Thymus (tissue), 11 donors: ENCODE measurements at regions not wholly inside any gene's neighbourhood (a gene's known extent, or its start where the extent isn't known, plus 50 kb on each side); places are given as distances from the start of the nearest gene placed in this dataset.

Experiments
- DNase-seq, 9 donors: peaks; one replicate each; pipeline ENCODE4 v3.0.0-alpha.2; 2013; ENCODE audit warnings: low spot score in 9 of 9, low read depth in 6 of 9, missing footprints in 1 of 9
- H3K27ac ChIP-seq, 2 donors: one replicate each; pipeline ENCODE4 v1.5.1; 2013; ENCODE audit warnings: control low read depth in 1 of 2, low read depth in 1 of 2, low read length in 1 of 2, mild to moderate bottlenecking in 1 of 2, moderate library complexity in 1 of 2
- H3K27me3 ChIP-seq, 2 donors: one replicate each; pipeline ENCODE4 v1.5.1; 2013; ENCODE audit warnings: low read length in 1 of 2; ENCODE audit not compliant: control insufficient read depth in 2 of 2, insufficient read depth in 1 of 2
- H3K36me3 ChIP-seq, 2 donors: one replicate each; pipeline ENCODE4 v1.5.1; 2013; ENCODE audit warnings: low read length in 1 of 2, mild to moderate bottlenecking in 1 of 2, moderate library complexity in 1 of 2; ENCODE audit not compliant: control insufficient read depth in 2 of 2, insufficient read depth in 2 of 2
- H3K4me1 ChIP-seq, 2 donors: one replicate each; pipeline ENCODE4 v1.5.1; 2013; ENCODE audit warnings: low read length in 2 of 2; ENCODE audit not compliant: control insufficient read depth in 2 of 2, insufficient read depth in 2 of 2
- H3K4me3 ChIP-seq, 2 donors: one replicate each; pipeline ENCODE4 v1.5.1; 2013; ENCODE audit warnings: low read length in 2 of 2, control low read depth in 1 of 2, mild to moderate bottlenecking in 1 of 2
- H3K9me3 ChIP-seq, 2 donors: one replicate each; pipeline ENCODE4 v1.5.1; 2013; ENCODE audit warnings: low read length in 1 of 2, mild to moderate bottlenecking in 1 of 2; ENCODE audit not compliant: control insufficient read depth in 2 of 2, insufficient read depth in 1 of 2
- WGBS: extraction: QIAGEN DNeasy Blood & Tissue Kit; methylation state at CpG from one replicate; pipeline ENCODE4 v1.1.7; 2013; 5-methylcytosine and 5-hydroxymethylcytosine counted together
- donor health status: healthy.

GRCh38 chr3:70516076-70516475, 203.6 kb upstream of the MDFIC2 start:
- Histone ChIP-seq H3K9me3 (no peaks in the 10 kb centered on the region), H3K4me3 (no peak overlapping the region), H3K36me3 (no peaks in the 10 kb centered on the region), H3K27ac (no peak overlapping the region), H3K4me1 (no peaks in the 10 kb centered on the region), H3K27me3 (no peaks in the 10 kb centered on the region)
- DNase-seq: no peak
- WGBS: 95% methylated on average over 4 of the region's 4 CpGs

GRCh38 chr3:70507486-70507885, 195.0 kb upstream of the MDFIC2 start:
- Histone ChIP-seq H3K36me3 (no peaks in the 10 kb centered on the region), H3K9me3 (no peaks in the 10 kb centered on the region), H3K4me3 (no peak overlapping the region), H3K27me3 (no peaks in the 10 kb centered on the region), H3K27ac (no peak overlapping the region), H3K4me1 (no peaks in the 10 kb centered on the region)
- 93% methylated on average over 4 of the region's 4 CpGs for WGBS
- no peak for DNase-seq

DNA sequence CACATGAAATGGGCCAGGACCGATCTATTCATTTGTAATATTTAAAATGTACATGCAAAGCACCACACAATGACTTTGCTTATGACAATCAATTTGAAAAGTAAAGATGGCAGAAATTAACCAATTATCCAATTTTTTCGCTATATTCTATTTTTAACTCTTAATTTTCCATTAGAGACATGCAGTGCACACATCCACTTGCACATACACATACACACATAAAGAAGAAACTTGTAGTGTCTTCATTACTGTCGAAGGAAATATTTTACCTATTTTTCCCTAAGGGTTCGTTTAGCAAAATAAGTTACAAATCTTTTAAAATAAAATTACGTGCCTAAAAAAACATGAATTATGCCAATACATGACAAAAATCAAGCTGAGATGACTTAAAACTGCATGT, 194.3 kb upstream of the MDFIC2 start:
- H3K36me3 ChIP-seq: no peaks in the 10 kb centered on the region
- no peaks in the 10 kb centered on the region for H3K27me3 ChIP-seq
- no peaks in the 10 kb centered on the region for H3K9me3 ChIP-seq
- 97% methylated on average over 5 of the region's 5 CpGs for WGBS
- H3K4me3 ChIP-seq: no peak overlapping the region
- H3K4me1 ChIP-seq: peaks cover 0 to under 1% of the 10 kb centered on the region in 2 donors
- DNase-seq: no peak
- H3K27ac ChIP-seq: no peak overlapping the region

DNA sequence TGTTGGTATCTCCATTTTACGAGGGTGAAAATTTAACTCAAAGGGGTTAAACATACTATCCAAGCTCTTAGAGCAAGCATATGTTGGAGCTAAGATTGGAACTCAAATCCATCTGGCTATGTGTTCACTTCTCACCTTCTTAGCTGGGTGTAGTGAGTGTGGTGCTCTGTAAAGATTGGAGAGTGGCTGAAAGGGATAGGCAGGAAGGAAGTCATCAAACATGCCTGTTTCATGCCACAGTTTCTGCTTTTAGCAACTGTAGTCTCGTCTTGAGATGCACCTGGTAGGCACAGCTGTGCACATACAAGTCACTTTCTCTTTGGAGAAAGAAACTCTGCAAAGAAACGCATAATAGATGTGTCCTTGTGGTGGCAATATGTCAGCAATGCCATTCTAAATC, 189.1 kb upstream of the MDFIC2 start:
- Histone ChIP-seq H3K4me3 (no peak overlapping the region), H3K27me3 (no peaks in the 10 kb centered on the region), H3K9me3 (peaks cover 0 to 7% of the 10 kb centered on the region in 2 donors), H3K36me3 (no peaks in the 10 kb centered on the region), H3K4me1 (peaks cover 0 to 8% of the 10 kb centered on the region in 2 donors), H3K27ac (peak overlapping the region; percentile 3 to 92)
- WGBS: 6% methylated on average over 3 of the region's 3 CpGs
- peak; percentile 58 to 91 (median 80) for DNase-seq

- no peaks in the 10 kb centered on the region for H3K27me3 ChIP-seq
- H3K4me1 ChIP-seq: no peaks in the 10 kb centered on the region
- no peaks in the 10 kb centered on the region for H3K36me3 ChIP-seq
- H3K27ac ChIP-seq: no peak overlapping the region
- H3K9me3 ChIP-seq: no peaks in the 10 kb centered on the region
- no peak for DNase-seq
- 88% methylated on average over 7 of the region's 7 CpGs for WGBS
- no peak overlapping the region for H3K4me3 ChIP-seq
Measured at GRCh38 chr3:70488816-70489215, 176.4 kb upstream of the MDFIC2 start.

- Histone ChIP-seq H3K27me3 (no peaks in the 10 kb centered on the region), H3K36me3 (no peaks in the 10 kb centered on the region), H3K27ac (no peak overlapping the region), H3K9me3 (no peaks in the 10 kb centered on the region), H3K4me3 (no peak overlapping the region), H3K4me1 (no peaks in the 10 kb centered on the region)
- no peak for DNase-seq
- WGBS: 80% methylated on average over 5 of the region's 5 CpGs
Measured at GRCh38 chr3:70488131-70488530, 175.7 kb upstream of the MDFIC2 start.

DNA sequence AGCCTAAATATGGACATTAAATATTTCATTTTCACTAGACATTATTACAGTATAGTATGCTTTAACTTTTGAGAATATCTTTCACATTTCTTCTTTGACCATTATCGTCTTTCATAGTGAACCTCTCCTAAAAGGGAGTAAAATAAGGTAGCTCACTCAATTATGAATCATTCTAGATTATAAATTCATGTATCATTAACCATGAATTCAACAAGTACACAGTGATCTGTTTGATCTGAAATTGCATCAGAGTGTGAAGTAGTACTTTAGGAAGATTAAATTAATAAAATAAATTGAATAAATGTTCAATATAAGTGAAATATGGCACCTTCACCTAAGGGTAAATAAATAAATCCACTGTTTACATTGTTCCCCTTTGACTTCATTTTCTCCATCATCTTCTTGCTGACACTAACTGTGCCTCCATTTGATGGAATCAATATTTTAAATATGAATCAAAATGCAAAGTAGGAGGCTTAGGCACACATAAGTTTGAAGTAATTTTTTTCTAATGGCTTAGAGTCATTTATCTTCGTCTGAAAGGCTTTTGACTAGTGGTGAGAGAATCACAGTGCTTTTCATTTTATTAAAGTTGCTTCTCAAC, 174.1 kb upstream of the MDFIC2 start:
- Histone ChIP-seq H3K27ac (no peak overlapping the region), H3K4me1 (no peaks in the 10 kb centered on the region), H3K9me3 (no peaks in the 10 kb centered on the region), H3K4me3 (no peak overlapping the region), H3K27me3 (no peaks in the 10 kb centered on the region), H3K36me3 (no peaks in the 10 kb centered on the region)
- WGBS: 96% methylated on average over 2 of the region's 2 CpGs
- DNase-seq: no peak

GRCh38 chr3:70476174-70476573, 163.7 kb upstream of the MDFIC2 start:
- H3K4me3 ChIP-seq: no peak overlapping the region
- H3K9me3 ChIP-seq: no peaks in the 10 kb centered on the region
- H3K4me1 ChIP-seq: no peaks in the 10 kb centered on the region
- no peaks in the 10 kb centered on the region for H3K27me3 ChIP-seq
- WGBS: 89% methylated on average over 2 of the region's 2 CpGs
- no peak overlapping the region for H3K27ac ChIP-seq
- H3K36me3 ChIP-seq: no peaks in the 10 kb centered on the region
- DNase-seq: no peak

- WGBS: 84% methylated on average over 4 of the region's 4 CpGs
- no peak for DNase-seq
- H3K36me3 ChIP-seq: no peaks in the 10 kb centered on the region
- no peak overlapping the region for H3K27ac ChIP-seq
- H3K4me1 ChIP-seq: no peaks in the 10 kb centered on the region
- H3K9me3 ChIP-seq: no peaks in the 10 kb centered on the region
- no peaks in the 10 kb centered on the region for H3K27me3 ChIP-seq
- no peak overlapping the region for H3K4me3 ChIP-seq
Measured at GRCh38 chr3:70471464-70472342, 159.3 kb upstream of the MDFIC2 start.
